Trophoblast cell (in vitro differentiated cells and primary cell): ENCODE measurements at regions not wholly inside any gene's neighbourhood (a gene's known extent, or its start where the extent isn't known, plus 50 kb on each side); places are given as distances from the start of the nearest gene placed in this dataset.
A peak's percentile ranks its signal among the peaks of the same experiment; 100 is the strongest.

Experiments used
- DNase-seq, 2 donors: peaks; one replicate each; pipeline ENCODE4 v3.0.0-alpha.2; 2016
- H2AFZ ChIP-seq: 2 replicates; pipeline ENCODE4 v1.6.1; 2013; ENCODE audit warnings: low read length, moderate library complexity, mild to moderate bottlenecking; ENCODE audit not compliant: insufficient read depth, poor library complexity
- H2AK5ac ChIP-seq: 2 replicates; pipeline ENCODE4 v1.6.1; 2013; ENCODE audit warnings: mild to moderate bottlenecking, low read length
- H2BK120ac ChIP-seq: 2 replicates; pipeline ENCODE4 v1.6.1; 2013; ENCODE audit warnings: low read length, mild to moderate bottlenecking, moderate library complexity; ENCODE audit not compliant: insufficient read depth, poor library complexity
- H2BK12ac ChIP-seq: 2 replicates; pipeline ENCODE4 v1.6.1; 2013; ENCODE audit warnings: mild to moderate bottlenecking, low read length, moderate library complexity
- H2BK5ac ChIP-seq: 2 replicates; pipeline ENCODE4 v1.6.1; 2013; ENCODE audit warnings: low read length, low read depth, moderate library complexity, mild to moderate bottlenecking; ENCODE audit not compliant: poor library complexity
- H3K14ac ChIP-seq: 2 replicates; pipeline ENCODE4 v1.6.1; 2013; ENCODE audit warnings: mild to moderate bottlenecking, low read length
- H3K18ac ChIP-seq: 2 replicates; pipeline ENCODE4 v1.6.1; 2013; ENCODE audit warnings: mild to moderate bottlenecking, low read length
- H3K23ac ChIP-seq: 2 replicates; pipeline ENCODE4 v1.6.1; 2013; ENCODE audit warnings: low read length
- H3K27ac ChIP-seq: 2 replicates; pipeline ENCODE4 v1.5.1; 2013; ENCODE audit warnings: low read depth, mild to moderate bottlenecking, inconsistent platforms, low read length, moderate library complexity
- H3K27me3 ChIP-seq: 2 replicates; pipeline ENCODE4 v1.6.1; 2013; ENCODE audit warnings: inconsistent platforms, mild to moderate bottlenecking, low read length, moderate library complexity; ENCODE audit not compliant: insufficient read depth
- H3K36me3 ChIP-seq, 2 experiments: 1 replicate in 1 of 2; 2 replicates in 1 of 2; pipeline ENCODE4 v1.6.1; 2013; ENCODE audit warnings: low read length in 2 of 2, mild to moderate bottlenecking in 2 of 2, moderate library complexity in 1 of 2; ENCODE audit not compliant: insufficient read depth in 2 of 2, control insufficient read depth in 1 of 2
- H3K4ac ChIP-seq: 2 replicates; pipeline ENCODE4 v1.6.1; 2013; ENCODE audit warnings: low read depth, mild to moderate bottlenecking, low read length, moderate library complexity
- H3K4me1 ChIP-seq, 2 experiments: 1 replicate in 1 of 2; 2 replicates in 1 of 2; pipeline ENCODE4 v1.6.1; 2013; ENCODE audit warnings: low read length in 2 of 2, mild to moderate bottlenecking in 2 of 2, moderate library complexity in 1 of 2; ENCODE audit not compliant: insufficient read depth in 2 of 2, control insufficient read depth in 1 of 2
- H3K4me2 ChIP-seq: 2 replicates; pipeline ENCODE4 v1.6.1; 2013; ENCODE audit warnings: inconsistent platforms, mild to moderate bottlenecking, low read length, moderate library complexity
- H3K4me3 ChIP-seq: 2 replicates; pipeline ENCODE4 v1.5.1; 2013; ENCODE audit warnings: mild to moderate bottlenecking, low read depth, low read length, inconsistent platforms
- H3K79me1 ChIP-seq: one replicate; pipeline ENCODE4 v1.6.1; 2013; ENCODE audit warnings: low read length
- H3K79me2 ChIP-seq: 2 replicates; pipeline ENCODE4 v1.6.1; 2013; ENCODE audit warnings: low read length, mild to moderate bottlenecking; ENCODE audit not compliant: control insufficient read depth, insufficient read depth, poor library complexity
- H3K9ac ChIP-seq: 2 replicates; pipeline ENCODE4 v1.6.1; 2013; ENCODE audit warnings: mild to moderate bottlenecking, low read length
- H3K9me3 ChIP-seq: 2 replicates; pipeline ENCODE4 v1.6.1; 2013; ENCODE audit warnings: low read depth, mild to moderate bottlenecking, control low read depth, inconsistent platforms, low read length; ENCODE audit not compliant: insufficient read depth
- H4K12ac ChIP-seq: 2 replicates; pipeline ENCODE4 v1.6.1; 2013; ENCODE audit warnings: low read depth, mild to moderate bottlenecking, low read length, moderate library complexity
- H4K8ac ChIP-seq: 2 replicates; pipeline ENCODE4 v1.6.1; 2013; ENCODE audit warnings: low read depth, mild to moderate bottlenecking, low read length, moderate library complexity
- H4K91ac ChIP-seq: one replicate; pipeline ENCODE4 v1.6.1; 2013; ENCODE audit warnings: low read depth, mild to moderate bottlenecking, low read length, moderate library complexity
- WGBS: extraction: QIAGEN DNeasy Blood & Tissue Kit; methylation state at CpG from one replicate; pipeline ENCODE4 v1.1.7; 2013; ENCODE audit warnings: missing lambda C conversion rate; ENCODE audit not compliant: insufficient read length, insufficient coverage; ENCODE audit errors: extremely low coverage; 5-methylcytosine and 5-hydroxymethylcytosine counted together

DNA sequence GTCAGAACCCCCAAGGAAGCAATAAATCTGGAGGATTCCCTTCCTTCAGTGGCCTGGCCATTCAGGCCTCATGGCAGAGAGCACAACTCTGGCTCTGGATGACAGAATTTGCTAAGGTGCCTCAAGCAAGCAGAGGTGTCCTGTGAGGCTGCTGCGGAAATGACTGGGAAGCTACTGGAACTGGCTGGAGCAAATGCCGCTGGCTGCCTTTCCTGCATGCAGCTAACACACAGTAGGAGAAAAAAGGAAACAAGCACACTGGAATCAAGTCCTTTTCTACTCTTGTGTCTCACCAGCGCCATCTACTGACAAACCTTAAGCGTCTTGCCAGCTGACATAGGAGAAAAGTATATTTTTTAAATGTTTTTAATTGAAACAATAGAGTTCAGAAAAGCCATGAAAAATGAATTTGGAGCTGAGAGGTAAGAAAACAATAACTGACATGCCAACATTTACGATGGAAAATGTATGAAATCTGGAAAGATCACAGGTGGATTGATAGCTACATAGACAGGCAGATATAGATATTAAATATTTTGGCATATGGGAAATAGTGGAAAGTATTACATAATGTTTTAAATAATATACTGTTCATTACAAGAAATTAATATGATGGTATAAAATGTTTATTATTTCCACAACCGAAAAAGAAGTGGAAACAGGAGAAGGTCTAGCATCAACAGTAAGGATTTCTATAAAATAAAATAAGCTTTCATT lies 951.6 kb downstream of the ANKRD7 start:
- H3K4ac ChIP-seq = no peak overlapping the region
- H2AFZ ChIP-seq = no peak overlapping the region
- H4K8ac ChIP-seq = no peak overlapping the region
- H2BK5ac ChIP-seq = no peak overlapping the region
- no peak overlapping the region for H3K23ac ChIP-seq
- no peak overlapping the region for H3K9ac ChIP-seq
- H2BK120ac ChIP-seq = no peak overlapping the region
- no peak overlapping the region for H4K91ac ChIP-seq
- DNase-seq = peak; percentile 14 to 75
- no peak overlapping the region for H2AK5ac ChIP-seq
- no peaks in the 10 kb centered on the region for H3K79me1 ChIP-seq
- H3K14ac ChIP-seq = no peak overlapping the region
- no peak overlapping the region for H3K27ac ChIP-seq
- no peaks in the 10 kb centered on the region for H3K36me3 ChIP-seq
- no peaks in the 10 kb centered on the region for H3K4me1 ChIP-seq
- no peaks in the 10 kb centered on the region for H3K9me3 ChIP-seq
- H3K27me3 ChIP-seq = no peaks in the 10 kb centered on the region
- no peak overlapping the region for H2BK12ac ChIP-seq
- H3K4me3 ChIP-seq = no peak overlapping the region
- H3K18ac ChIP-seq = no peak overlapping the region
- H4K12ac ChIP-seq = no peak overlapping the region
- no peak overlapping the region for H3K4me2 ChIP-seq
- WGBS = no CpG with 5 or more reads among the region's 6 CpGs
- H3K79me2 ChIP-seq = no peaks in the 10 kb centered on the region

DNA sequence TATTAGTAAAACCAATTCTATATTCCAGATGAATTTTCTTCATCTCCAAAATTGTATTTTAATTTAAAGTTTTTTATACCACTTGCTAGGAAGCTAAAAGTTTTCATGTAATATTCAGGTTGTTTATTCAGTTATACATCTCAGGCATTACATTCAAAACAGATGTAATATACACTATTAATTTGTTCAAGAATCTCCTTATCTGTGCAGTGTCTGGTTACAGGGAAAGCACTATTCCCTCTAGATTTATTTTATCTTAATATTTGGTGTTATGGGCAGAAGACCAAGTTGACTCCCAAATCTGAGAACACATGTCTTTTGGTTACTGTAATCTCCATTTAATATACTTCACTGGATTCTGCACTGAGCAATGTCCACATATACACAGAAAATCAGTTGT lies 953.4 kb downstream of the ANKRD7 start:
- H3K27me3 ChIP-seq = no peaks in the 10 kb centered on the region
- no peak overlapping the region for H3K14ac ChIP-seq
- no peaks in the 10 kb centered on the region for H3K4me1 ChIP-seq
- no peak overlapping the region for H2AFZ ChIP-seq
- no peak overlapping the region for H4K8ac ChIP-seq
- H3K4ac ChIP-seq = no peak overlapping the region
- H3K4me2 ChIP-seq = no peak overlapping the region
- no peak for DNase-seq
- no peak overlapping the region for H2BK120ac ChIP-seq
- H2AK5ac ChIP-seq = no peak overlapping the region
- H2BK5ac ChIP-seq = no peak overlapping the region
- H3K18ac ChIP-seq = no peak overlapping the region
- no peak overlapping the region for H2BK12ac ChIP-seq
- no peak overlapping the region for H4K12ac ChIP-seq
- H3K27ac ChIP-seq = no peak overlapping the region
- H4K91ac ChIP-seq = no peak overlapping the region
- no peak overlapping the region for H3K4me3 ChIP-seq
- H3K36me3 ChIP-seq = no peaks in the 10 kb centered on the region
- H3K9me3 ChIP-seq = no peaks in the 10 kb centered on the region
- no peaks in the 10 kb centered on the region for H3K79me2 ChIP-seq
- H3K79me1 ChIP-seq = no peaks in the 10 kb centered on the region
- H3K9ac ChIP-seq = no peak overlapping the region
- no peak overlapping the region for H3K23ac ChIP-seq

DNA sequence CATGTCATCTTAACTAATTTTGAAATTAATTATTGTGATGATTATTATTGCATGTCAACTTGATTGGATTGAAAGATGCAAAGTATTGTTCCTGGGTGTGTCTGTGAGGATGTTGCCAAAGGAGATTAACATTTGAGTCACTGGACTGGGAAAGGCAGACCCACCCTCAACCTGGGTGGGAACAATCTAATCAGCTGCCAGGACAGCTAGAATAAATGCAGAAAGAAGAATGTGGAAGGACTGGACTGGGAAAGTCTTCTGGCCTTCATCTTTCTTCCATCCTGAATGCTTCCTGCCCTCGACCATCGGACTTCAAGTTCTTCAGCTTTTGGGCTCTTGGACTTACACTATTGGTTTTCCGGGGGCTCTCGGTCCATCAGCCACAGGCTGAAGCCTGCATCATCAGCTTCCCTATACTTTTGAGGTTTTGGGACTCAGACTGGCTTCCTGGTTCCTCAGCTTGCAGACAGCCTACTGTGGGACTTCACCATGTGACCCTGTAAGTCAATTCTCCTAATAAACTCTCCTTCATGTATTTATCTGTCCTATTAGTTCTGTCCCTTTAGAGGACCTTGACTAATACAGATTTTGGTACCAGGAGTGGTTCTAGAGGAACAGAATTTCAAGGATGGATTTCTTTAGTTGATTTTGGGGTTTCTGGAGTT lies 959.8 kb downstream of the ANKRD7 start:
- Histone ChIP-seq H3K4me3 (no peak overlapping the region), H2AK5ac (no peak overlapping the region), H3K79me1 (no peaks in the 10 kb centered on the region), H4K91ac (no peak overlapping the region), H3K4me1 (no peaks in the 10 kb centered on the region), H2BK5ac (no peak overlapping the region), H4K12ac (no peak overlapping the region), H3K27me3 (no peaks in the 10 kb centered on the region), H3K9ac (no peak overlapping the region), H3K18ac (no peak overlapping the region), H3K4ac (no peak overlapping the region), H3K36me3 (no peaks in the 10 kb centered on the region), H2AFZ (no peak overlapping the region), H3K23ac (no peak overlapping the region), H2BK120ac (no peak overlapping the region), H4K8ac (no peak overlapping the region), H3K4me2 (no peak overlapping the region), H2BK12ac (no peak overlapping the region), H3K9me3 (no peaks in the 10 kb centered on the region), H3K14ac (no peak overlapping the region), H3K79me2 (no peaks in the 10 kb centered on the region), H3K27ac (no peak overlapping the region)
- DNase-seq = no peak
- no CpG with 5 or more reads among the region's 4 CpGs for WGBS

DNA sequence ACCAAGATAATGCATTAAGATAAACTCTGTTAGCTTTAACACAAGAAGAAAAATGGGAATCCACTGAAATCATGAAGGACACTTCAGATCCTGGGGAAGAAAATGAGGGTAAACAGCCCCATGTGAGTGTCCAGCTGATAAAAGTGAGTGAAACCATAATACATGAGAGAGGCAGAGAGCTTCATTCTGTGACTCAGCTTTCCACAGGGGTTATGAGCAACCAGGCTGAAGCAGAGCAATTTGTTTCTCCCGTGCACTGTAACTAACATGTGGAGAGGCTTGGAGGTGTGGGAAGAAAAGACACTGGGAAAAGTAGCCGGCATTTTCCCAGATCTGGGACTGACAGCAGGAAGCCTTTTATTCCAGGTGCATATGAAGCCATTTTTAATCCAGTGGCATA lies 971.7 kb downstream of the ANKRD7 start:
- WGBS = no CpG with 5 or more reads among the region's 2 CpGs
- Histone ChIP-seq H2BK12ac (no peak overlapping the region), H3K4me1 (peaks cover 8 to 10% of the 10 kb centered on the region in 2 experiments), H3K27ac (peak overlapping the region; percentile 65), H3K9ac (no peak overlapping the region), H3K4ac (no peak overlapping the region), H4K91ac (peak overlapping the region; percentile 8), H3K9me3 (no peaks in the 10 kb centered on the region), H3K4me3 (no peak overlapping the region), H3K36me3 (no peaks in the 10 kb centered on the region), H2AK5ac (no peak overlapping the region), H3K14ac (no peak overlapping the region), H2BK120ac (no peak overlapping the region), H2AFZ (no peak overlapping the region), H3K27me3 (no peaks in the 10 kb centered on the region), H4K12ac (no peak overlapping the region), H3K18ac (no peak overlapping the region), H3K79me1 (peaks cover 8% of the 10 kb centered on the region), H3K4me2 (no peak overlapping the region), H4K8ac (no peak overlapping the region), H2BK5ac (no peak overlapping the region), H3K79me2 (no peaks in the 10 kb centered on the region), H3K23ac (no peak overlapping the region)
- DNase-seq = no peak
